ENCODE measurements at regions not wholly inside any gene's neighbourhood (a gene's known extent, or its start where the extent isn't known, plus 50 kb on each side); places are given as distances from the start of the nearest gene placed in this dataset.

DNA sequence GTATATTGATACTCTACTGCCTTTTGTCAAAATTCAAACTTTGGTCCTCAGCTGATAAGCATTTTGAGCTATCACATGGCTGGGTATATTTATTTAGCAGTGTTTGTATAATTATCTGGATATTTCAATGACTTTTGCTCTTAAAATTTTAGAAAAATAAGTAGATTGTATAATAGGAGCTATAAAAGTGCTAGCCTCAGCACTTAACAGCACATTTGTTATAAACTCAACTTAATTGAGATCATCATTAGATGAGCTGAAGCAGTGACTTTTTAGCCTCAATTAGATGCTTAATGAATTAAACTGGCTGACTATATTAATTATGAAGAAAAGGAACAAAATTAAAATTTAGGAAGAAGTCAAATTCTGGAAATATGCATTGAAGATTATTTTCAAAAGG, 429.9 kb downstream of the DYNC2H1 start:
- TF ChIP-seq, protein P1, sequence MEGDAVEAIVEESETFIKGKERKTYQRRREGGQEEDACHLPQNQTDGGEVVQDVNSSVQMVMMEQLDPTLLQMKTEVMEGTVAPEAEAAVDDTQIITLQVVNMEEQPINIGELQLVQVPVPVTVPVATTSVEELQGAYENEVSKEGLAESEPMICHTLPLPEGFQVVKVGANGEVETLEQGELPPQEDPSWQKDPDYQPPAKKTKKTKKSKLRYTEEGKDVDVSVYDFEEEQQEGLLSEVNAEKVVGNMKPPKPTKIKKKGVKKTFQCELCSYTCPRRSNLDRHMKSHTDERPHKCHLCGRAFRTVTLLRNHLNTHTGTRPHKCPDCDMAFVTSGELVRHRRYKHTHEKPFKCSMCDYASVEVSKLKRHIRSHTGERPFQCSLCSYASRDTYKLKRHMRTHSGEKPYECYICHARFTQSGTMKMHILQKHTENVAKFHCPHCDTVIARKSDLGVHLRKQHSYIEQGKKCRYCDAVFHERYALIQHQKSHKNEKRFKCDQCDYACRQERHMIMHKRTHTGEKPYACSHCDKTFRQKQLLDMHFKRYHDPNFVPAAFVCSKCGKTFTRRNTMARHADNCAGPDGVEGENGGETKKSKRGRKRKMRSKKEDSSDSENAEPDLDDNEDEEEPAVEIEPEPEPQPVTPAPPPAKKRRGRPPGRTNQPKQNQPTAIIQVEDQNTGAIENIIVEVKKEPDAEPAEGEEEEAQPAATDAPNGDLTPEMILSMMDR (conservative IDR thresholded peaks at IDR 0.05; ENCODE audit: low read depth, low read length): no peak
- no peak for TF ChIP-seq EZH2 (IDR thresholded peaks at IDR 0.05; ENCODE audit: borderline replicate concordance, low read depth, low read length, poor library complexity, severe bottlenecking)
- ChIA-PET POLR2A (ENCODE audit: low non-redundant PET) (no interaction called here), CTCF (no interaction called here)
- BruUV-seq (replicated peaks): no TSS peak
- Histone ChIP-seq H3K4me3 (ENCODE audit: low read depth, low read length, poor library complexity, severe bottlenecking) (no peak overlapping the region), H3K36me3 (ENCODE audit: insufficient read depth, low read length, poor library complexity, severe bottlenecking) (no peaks in the 10 kb centered on the region), H3K9me3 (ENCODE audit: low read depth, low read length, poor library complexity, severe bottlenecking) (no peaks in the 10 kb centered on the region), H3K27me3 (replicated peaks; ENCODE audit: insufficient read depth, low read depth, low read length, poor library complexity) (no peaks in the 10 kb centered on the region), H3K4me1 (ENCODE audit: insufficient read depth, low read length, poor library complexity, severe bottlenecking) (peaks cover 7% of the 10 kb centered on the region), H3K27ac (ENCODE audit: low read depth, low read length, poor library complexity, severe bottlenecking) (no peak overlapping the region)
- intact Hi-C loops (cut with micrococcal nuclease; ENCODE audit: unreplicated experiment): no loop called here
- DNase-seq (ENCODE audit: low spot score): no peak

DNA sequence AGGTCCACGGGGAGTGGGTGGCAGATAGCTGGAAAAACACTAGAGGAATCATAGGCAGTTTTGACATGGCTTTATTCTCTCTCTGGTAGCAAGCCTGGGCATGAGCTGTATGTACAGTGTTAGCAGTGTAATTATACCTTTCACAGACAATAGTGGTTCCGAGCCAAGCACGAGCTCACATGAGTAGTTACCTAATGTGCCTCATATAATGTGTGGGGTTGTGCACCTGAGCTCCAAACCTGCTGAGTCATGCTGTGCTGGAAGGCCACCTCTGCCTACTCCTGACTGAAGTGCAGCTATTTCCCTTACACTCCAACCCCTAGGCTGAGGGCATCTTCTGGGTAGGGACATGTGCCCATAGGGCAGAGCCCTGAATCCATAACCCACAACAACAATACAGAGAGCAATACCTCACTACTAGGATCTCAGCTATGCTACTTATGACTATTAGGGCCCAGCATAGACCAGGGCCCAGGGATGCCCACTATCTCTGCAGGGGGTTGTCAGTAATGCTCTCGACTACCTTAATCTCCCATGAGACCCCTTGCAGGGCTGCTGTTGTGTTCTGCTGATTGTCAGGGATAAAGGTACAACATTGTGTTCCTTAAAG, 432.1 kb downstream of the DYNC2H1 start:
- no peak overlapping the region for H3K4me3 ChIP-seq (ENCODE audit: low read depth, low read length, poor library complexity, severe bottlenecking)
- CTCF ChIA-PET: interaction anchor here (0.6 kb wide), 1 partner anchor 545 kb away, joined by 8 read pairs; no protein-coding TSS in a partner anchor
- DNase-seq (ENCODE audit: low spot score): no peak
- peaks cover 7% of the 10 kb centered on the region for H3K4me1 ChIP-seq (ENCODE audit: insufficient read depth, low read length, poor library complexity, severe bottlenecking)
- BruUV-seq (replicated peaks): no TSS peak
- TF ChIP-seq EZH2 (IDR thresholded peaks at IDR 0.05; ENCODE audit: borderline replicate concordance, low read depth, low read length, poor library complexity, severe bottlenecking): no peak
- TF ChIP-seq, protein P1 (conservative IDR thresholded peaks at IDR 0.05; ENCODE audit: low read depth, low read length): no peak
- H3K9me3 ChIP-seq (ENCODE audit: low read depth, low read length, poor library complexity, severe bottlenecking): no peaks in the 10 kb centered on the region
- no peaks in the 10 kb centered on the region for H3K36me3 ChIP-seq (ENCODE audit: insufficient read depth, low read length, poor library complexity, severe bottlenecking)
- intact Hi-C loops (cut with micrococcal nuclease; ENCODE audit: unreplicated experiment): no loop called here
- POLR2A ChIA-PET (ENCODE audit: low non-redundant PET): interaction anchor here (0.6 kb wide), 1 partner anchor 43 kb away, joined by 4 read pairs; no protein-coding TSS in a partner anchor
- H3K27ac ChIP-seq (ENCODE audit: low read depth, low read length, poor library complexity, severe bottlenecking): no peak overlapping the region
- H3K27me3 ChIP-seq (replicated peaks; ENCODE audit: insufficient read depth, low read depth, low read length, poor library complexity): no peaks in the 10 kb centered on the region

DNA sequence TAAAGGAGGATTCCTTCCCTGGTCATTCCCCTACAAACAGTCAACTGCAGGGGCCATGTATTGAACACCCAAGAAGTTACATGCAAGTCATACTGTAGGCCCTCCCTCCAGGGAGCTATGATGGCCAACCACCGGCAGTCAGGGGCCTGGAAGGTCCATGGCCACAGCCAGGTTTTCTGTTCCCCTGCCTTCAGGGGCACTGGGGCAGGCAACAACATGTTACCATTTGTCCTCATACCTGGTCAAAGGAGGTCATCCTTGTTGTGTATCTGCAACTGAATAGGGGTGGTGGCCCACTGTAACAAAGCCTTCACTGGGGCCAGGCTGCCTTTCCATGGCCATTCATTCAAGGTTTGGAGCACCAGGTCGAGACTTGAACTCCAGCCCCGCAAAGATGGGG, 433.6 kb downstream of the DYNC2H1 start:
- intact Hi-C loops (cut with micrococcal nuclease; ENCODE audit: unreplicated experiment): no loop called here
- Histone ChIP-seq H3K9me3 (ENCODE audit: low read depth, low read length, poor library complexity, severe bottlenecking) (no peaks in the 10 kb centered on the region), H3K4me1 (ENCODE audit: insufficient read depth, low read length, poor library complexity, severe bottlenecking) (no peaks in the 10 kb centered on the region), H3K36me3 (ENCODE audit: insufficient read depth, low read length, poor library complexity, severe bottlenecking) (no peaks in the 10 kb centered on the region), H3K27me3 (replicated peaks; ENCODE audit: insufficient read depth, low read depth, low read length, poor library complexity) (no peaks in the 10 kb centered on the region), H3K4me3 (ENCODE audit: low read depth, low read length, poor library complexity, severe bottlenecking) (no peak overlapping the region), H3K27ac (ENCODE audit: low read depth, low read length, poor library complexity, severe bottlenecking) (no peak overlapping the region)
- ChIA-PET CTCF (no interaction called here), POLR2A (ENCODE audit: low non-redundant PET) (no interaction called here)
- TF ChIP-seq, protein P1 (conservative IDR thresholded peaks at IDR 0.05; ENCODE audit: low read depth, low read length): no peak
- TF ChIP-seq EZH2 (IDR thresholded peaks at IDR 0.05; ENCODE audit: borderline replicate concordance, low read depth, low read length, poor library complexity, severe bottlenecking): no peak
- BruUV-seq (replicated peaks): no TSS peak
- no peak for DNase-seq (ENCODE audit: low spot score)

All from A673 (cell line).